GM18861 (cell line): ENCODE measurements at regions not wholly inside any gene's neighbourhood (a gene's known extent, or its start where the extent isn't known, plus 50 kb on each side); places are given as distances from the start of the nearest gene placed in this dataset.
"Not testable (repeated sequence)": the region's sequence is repeated elsewhere in the genome, so short reads cannot be mapped to it uniquely, and the experiment has no call there.

ENCODE experiments used
- ATAC-seq: cut with Tn5 transposase; IDR thresholded peaks from one replicate; pipeline ENCODE4 v1.9.1; 2021; ENCODE audit not compliant: unreplicated experiment

- ATAC-seq, result no peak
Measured at GRCh38 chr4:72945719-72946336, 123.7 kb downstream of the COX18 start.

GRCh38 chr4:72942565-72942964 is 127.0 kb downstream of the COX18 start:
- ATAC-seq, result no peak

- ATAC-seq, result no peak
Measured at GRCh38 chr4:72938516-72938915, 131.0 kb downstream of the COX18 start.

- ATAC-seq, result no peak
Measured at GRCh38 chr4:72935462-72935861, 134.1 kb downstream of the COX18 start.

DNA sequence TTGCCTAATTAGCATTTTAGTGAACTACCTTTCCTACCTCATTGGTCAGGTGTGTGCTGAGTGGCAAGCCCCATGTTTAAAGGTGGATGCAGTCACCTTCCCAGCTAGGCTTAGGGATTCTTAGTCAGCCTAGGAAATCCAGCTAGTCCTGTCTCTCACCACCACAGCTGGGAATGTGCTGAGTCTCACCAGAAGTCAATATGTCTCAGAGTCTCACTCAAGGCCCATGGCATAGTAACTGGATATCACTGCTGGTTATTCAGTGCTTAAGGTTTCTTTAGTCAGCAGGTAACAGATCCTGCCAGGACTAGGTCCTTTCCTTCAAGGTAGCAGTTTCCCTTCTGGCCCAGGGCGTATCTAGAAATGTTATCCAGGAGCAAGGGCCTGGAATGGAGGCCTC is 136.5 kb downstream of the COX18 start:
- ATAC-seq, result no peak

GRCh38 chr4:72931346-72931745 is 138.2 kb downstream of the COX18 start:
- ATAC-seq, result no peak

DNA sequence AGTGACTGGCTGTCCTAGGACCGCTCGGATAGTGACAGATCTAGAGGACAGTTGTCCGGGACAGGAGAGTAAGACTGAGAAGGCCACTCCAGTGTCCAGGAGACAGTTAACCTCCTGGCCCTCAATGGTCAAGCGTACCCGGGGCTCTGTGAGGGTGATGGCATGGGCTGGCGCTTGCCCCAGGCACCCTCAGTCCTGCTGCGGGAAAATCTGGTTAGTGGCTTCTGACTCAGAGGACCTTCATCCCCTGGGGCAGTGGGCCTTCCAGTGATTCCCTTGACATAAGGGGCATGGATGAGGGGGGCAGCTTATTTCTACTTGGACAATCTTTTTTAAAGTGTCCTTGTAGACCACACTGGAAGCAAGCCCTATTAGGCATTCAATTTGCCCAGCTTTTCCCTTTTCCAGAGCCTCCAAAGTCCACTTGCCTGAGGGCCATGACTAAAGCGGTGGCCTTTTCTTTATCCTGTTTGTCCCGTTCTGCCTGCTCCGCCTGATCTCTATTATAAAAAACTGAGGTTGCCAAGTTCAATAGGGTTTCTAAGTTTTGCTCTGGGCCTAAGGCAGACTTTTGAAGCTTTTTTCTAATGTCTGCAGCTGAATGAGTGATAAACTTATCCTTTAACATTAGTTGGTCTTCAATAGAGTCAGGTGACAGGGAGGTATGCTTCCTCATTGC is 139.8 kb downstream of the COX18 start:
- ATAC-seq, result not testable (repeated sequence)

- ATAC-seq, result no peak
Measured at GRCh38 chr4:72924814-72925213, 144.7 kb downstream of the COX18 start.

- no peak for ATAC-seq
Measured at GRCh38 chr4:72919937-72920336, 149.6 kb downstream of the COX18 start.

DNA sequence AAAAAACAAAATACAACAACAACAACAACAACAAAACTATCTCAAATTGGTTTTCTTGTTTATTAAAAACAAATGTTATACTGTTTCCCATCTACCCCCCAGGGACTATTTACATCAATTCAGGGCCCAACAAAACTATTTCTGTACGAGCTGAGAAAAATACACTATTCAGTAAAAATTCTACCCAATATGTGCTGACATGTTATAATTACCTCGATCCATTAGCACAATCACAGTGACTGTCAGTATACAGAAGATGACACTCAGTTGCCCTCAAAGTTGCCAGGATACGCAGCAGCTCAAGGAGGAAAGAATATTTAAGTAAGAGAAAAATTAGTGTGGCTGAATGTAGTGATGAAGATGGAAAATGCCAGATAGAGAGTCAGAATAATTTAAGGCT is 150.1 kb downstream of the COX18 start:
- no peak for ATAC-seq

GRCh38 chr4:72918362-72918761 is 151.2 kb downstream of the COX18 start:
- no peak for ATAC-seq

GRCh38 chr4:72911316-72911715 is 158.2 kb downstream of the COX18 start:
- no peak for ATAC-seq

GRCh38 chr4:72909461-72909860 is 160.1 kb downstream of the COX18 start:
- no peak for ATAC-seq

- ATAC-seq, result no peak
Measured at GRCh38 chr4:72902354-72902753, 167.2 kb downstream of the COX18 start.

GRCh38 chr4:72901553-72901952 is 168.0 kb downstream of the COX18 start:
- ATAC-seq, result no peak

- no peak for ATAC-seq
Measured at GRCh38 chr4:72900952-72901351, 168.6 kb downstream of the COX18 start.

DNA sequence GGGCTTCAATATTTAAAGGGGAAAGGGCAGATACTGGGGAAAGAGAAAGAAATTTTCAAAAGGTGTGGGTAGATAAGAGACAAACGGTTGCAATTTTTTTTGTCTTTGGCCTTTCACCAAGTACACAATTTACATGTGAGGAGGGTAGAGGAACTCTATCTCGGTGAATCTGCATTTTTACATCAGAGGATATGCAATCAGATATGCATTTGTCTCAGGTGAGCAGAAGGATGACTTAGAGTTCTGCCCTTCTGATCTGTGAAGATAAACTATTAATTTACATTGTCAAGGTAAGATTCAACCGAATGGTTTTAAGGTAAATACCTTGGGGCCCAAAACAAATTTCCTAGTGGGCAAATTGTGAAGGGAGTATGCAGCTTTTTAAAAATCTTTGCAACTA is 169.9 kb downstream of the COX18 start:
- no peak for ATAC-seq

DNA sequence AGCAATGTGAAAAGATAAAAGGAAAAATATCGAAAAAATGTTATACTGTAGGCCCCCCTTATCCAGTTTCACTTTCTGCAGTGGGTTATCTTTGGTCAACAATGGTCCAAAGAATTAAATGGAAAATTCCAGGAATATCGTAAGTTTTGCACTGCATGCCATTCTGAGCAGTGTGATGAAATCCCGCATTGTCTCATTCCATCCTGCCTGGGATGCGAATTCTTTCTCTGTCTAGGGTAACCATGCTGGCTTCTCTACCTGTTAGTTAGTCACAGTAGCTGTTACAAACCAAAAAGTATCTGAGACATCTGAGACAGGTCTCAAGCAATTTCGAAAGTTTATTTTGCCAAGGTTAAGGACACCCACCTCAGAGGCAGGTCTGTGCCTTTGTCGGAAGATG is 170.3 kb downstream of the COX18 start:
- no peak for ATAC-seq

GRCh38 chr4:72896515-72896914 is 173.0 kb downstream of the COX18 start:
- no peak for ATAC-seq

DNA sequence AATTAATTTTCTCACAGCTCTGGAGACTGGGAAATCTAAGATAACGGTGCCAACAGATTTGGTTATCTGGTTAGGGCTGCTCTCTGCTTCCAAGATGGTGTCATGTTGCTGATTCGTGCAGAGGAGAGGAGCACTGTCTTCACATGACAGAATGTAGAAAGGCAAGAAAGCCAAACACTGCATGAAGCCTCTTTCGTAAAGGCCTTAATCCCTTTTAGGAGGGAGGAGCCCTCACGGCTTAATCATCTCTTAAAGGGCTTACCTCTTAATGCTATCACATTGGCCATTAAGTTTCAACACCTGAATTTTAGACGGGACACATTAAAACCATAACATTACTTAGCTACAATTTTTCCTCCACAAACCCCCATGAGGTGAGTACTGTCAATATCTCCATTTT is 174.1 kb downstream of the COX18 start:
- ATAC-seq, result no peak

DNA sequence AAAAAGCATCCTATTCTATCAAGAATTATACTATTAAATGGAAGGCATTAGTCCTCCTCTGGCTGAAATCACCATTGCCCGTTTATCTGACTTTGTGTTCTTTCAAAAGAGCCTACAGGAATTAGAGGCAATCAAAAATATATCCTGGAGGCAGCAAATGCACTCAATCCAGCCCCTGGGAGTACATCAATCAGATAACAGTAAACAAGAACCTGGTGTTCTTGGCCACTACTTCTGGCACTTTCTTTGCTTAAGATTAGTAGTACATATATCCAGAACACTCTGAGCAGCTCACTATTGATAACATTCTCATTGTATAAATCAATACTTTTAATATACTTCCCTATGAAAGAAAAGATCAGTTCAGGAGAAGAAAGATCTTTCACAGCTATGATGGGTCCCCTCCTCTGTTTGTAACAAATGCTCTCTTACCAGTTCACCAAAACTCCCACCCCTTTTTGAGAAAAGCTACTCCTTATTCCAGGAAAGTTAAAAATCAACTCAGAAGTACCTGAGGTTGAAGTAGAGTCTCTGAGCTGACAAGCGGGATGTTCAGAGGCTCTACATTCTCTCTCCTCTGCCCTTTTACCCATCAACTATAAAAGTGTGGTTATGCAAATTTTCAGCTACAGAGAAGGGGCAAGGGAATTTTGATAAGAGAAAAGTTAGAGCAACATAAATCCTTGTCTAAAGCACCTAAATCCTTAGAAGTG is 176.0 kb downstream of the COX18 start:
- ATAC-seq, result no peak

DNA sequence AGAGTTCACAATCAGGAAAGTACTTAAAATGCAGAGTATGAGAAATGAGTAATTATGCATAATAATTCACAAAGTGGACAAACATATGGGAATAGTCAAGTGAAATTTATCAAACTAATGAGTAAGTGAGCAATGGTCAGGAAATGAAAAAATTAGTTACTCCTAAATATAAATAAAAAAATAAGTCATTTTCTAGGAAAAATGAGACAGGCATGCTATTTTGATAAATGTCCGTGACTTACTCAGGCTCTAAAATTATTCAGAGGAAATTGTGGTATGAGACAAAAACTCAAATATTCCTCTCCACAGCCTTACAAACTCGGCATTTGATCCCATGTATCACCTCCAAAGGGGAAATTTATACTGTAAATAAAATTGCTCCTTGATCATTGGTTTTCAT is 181.2 kb downstream of the COX18 start:
- ATAC-seq, result no peak
